ENCODE measurements at regions not wholly inside any gene's neighbourhood (a gene's known extent, or its start where the extent isn't known, plus 50 kb on each side); places are given as distances from the start of the nearest gene placed in this dataset.

- TF ChIP-seq MYC (IDR thresholded peaks at IDR 0.05; ENCODE audit: low read depth, low read length) (no peak), CTCF (IDR thresholded peaks at IDR 0.05; ENCODE audit: low read depth, low read length) (no peak), POLR2A (IDR thresholded peaks at IDR 0.05; ENCODE audit: extremely low read depth, insufficient read length) (no peak), MAX (IDR thresholded peaks at IDR 0.05; ENCODE audit: low read depth, low read length) (no peak)
- H3K4me3 ChIP-seq (ENCODE audit: low read depth, low read length) = no peak overlapping the region
- DNase-seq (ENCODE audit: low read depth) = no peak
Observed at GRCh38 chr2:122875091-122875865, 1119.8 kb downstream of the TSN start.

GRCh38 chr2:122883849-122884248, 1128.4 kb downstream of the TSN start:
- no peak for DNase-seq (ENCODE audit: low read depth)
- no peak for TF ChIP-seq CTCF (IDR thresholded peaks at IDR 0.05; ENCODE audit: low read depth, low read length)
- no peak for TF ChIP-seq MYC (IDR thresholded peaks at IDR 0.05; ENCODE audit: low read depth, low read length)
- TF ChIP-seq MAX (IDR thresholded peaks at IDR 0.05; ENCODE audit: low read depth, low read length) = no peak
- TF ChIP-seq POLR2A (IDR thresholded peaks at IDR 0.05; ENCODE audit: extremely low read depth, insufficient read length) = no peak
- H3K4me3 ChIP-seq (ENCODE audit: low read depth, low read length) = no peak overlapping the region

- no peak for DNase-seq (ENCODE audit: low read depth)
- TF ChIP-seq MYC (IDR thresholded peaks at IDR 0.05; ENCODE audit: low read depth, low read length) (no peak), CTCF (IDR thresholded peaks at IDR 0.05; ENCODE audit: low read depth, low read length) (no peak), MAX (IDR thresholded peaks at IDR 0.05; ENCODE audit: low read depth, low read length) (no peak), POLR2A (IDR thresholded peaks at IDR 0.05; ENCODE audit: extremely low read depth, insufficient read length) (no peak)
- no peak overlapping the region for H3K4me3 ChIP-seq (ENCODE audit: low read depth, low read length)
Observed at GRCh38 chr2:122884889-122885288, 1129.4 kb downstream of the TSN start.

- no peak for DNase-seq (ENCODE audit: low read depth)
- TF ChIP-seq CTCF (IDR thresholded peaks at IDR 0.05; ENCODE audit: low read depth, low read length) (no peak), MAX (IDR thresholded peaks at IDR 0.05; ENCODE audit: low read depth, low read length) (no peak), MYC (IDR thresholded peaks at IDR 0.05; ENCODE audit: low read depth, low read length) (no peak), POLR2A (IDR thresholded peaks at IDR 0.05; ENCODE audit: extremely low read depth, insufficient read length) (no peak)
- no peak overlapping the region for H3K4me3 ChIP-seq (ENCODE audit: low read depth, low read length)
Observed at GRCh38 chr2:122885436-122885835, 1130.0 kb downstream of the TSN start.

- no peak for DNase-seq (ENCODE audit: low read depth)
- H3K4me3 ChIP-seq (ENCODE audit: low read depth, low read length) = no peak overlapping the region
- TF ChIP-seq MYC (IDR thresholded peaks at IDR 0.05; ENCODE audit: low read depth, low read length) = no peak
- TF ChIP-seq CTCF (IDR thresholded peaks at IDR 0.05; ENCODE audit: low read depth, low read length) = no peak
- TF ChIP-seq POLR2A (IDR thresholded peaks at IDR 0.05; ENCODE audit: extremely low read depth, insufficient read length) = no peak
- no peak for TF ChIP-seq MAX (IDR thresholded peaks at IDR 0.05; ENCODE audit: low read depth, low read length)
Observed at GRCh38 chr2:122886479-122887145, 1131.2 kb downstream of the TSN start.
